Sigmoid colon (tissue), 3 donors: ENCODE measurements at regions not wholly inside any gene's neighbourhood (a gene's known extent, or its start where the extent isn't known, plus 50 kb on each side); places are given as distances from the start of the nearest gene placed in this dataset.

ENCODE experiments used
- CTCF ChIP-seq, 4 experiments: fragments of 450-650 bp in 3 of 4; fragments of 200-600 bp in 1 of 4; IDR thresholded peaks; one replicate each; pipeline ENCODE4 v1.5.1; 2016 to 2019; ENCODE audit warnings: antibody characterized with exemption in 4 of 4, mild to moderate bottlenecking in 3 of 4, moderate library complexity in 2 of 4
- POLR2A ChIP-seq, 2 donors: fragments of 450-650 bp; IDR thresholded peaks; one replicate each; pipeline ENCODE4 v1.6.1; 2016; ENCODE audit warnings: antibody characterized with exemption in 2 of 2, mild to moderate bottlenecking in 2 of 2, moderate library complexity in 2 of 2

GRCh38 chr12:77767756-77768343 is 62.8 kb upstream of the NAV3 start:
- no peak for TF ChIP-seq CTCF (IDR thresholded peaks at IDR 0.05)
- TF ChIP-seq POLR2A (IDR thresholded peaks at IDR 0.05) = no peak
